H1 (cell line): ENCODE measurements at regions not wholly inside any gene's neighbourhood (a gene's known extent, or its start where the extent isn't known, plus 50 kb on each side); places are given as distances from the start of the nearest gene placed in this dataset.

ENCODE experiments used
- BRCA1 ChIP-seq: IDR thresholded peaks from 2 replicates; pipeline ENCODE4 v1.6.1; 2012; ENCODE audit warnings: low read depth, low read length, improper control_type of control experiment
- CREB1 ChIP-seq: IDR thresholded peaks from 2 replicates; pipeline ENCODE4 v1.6.1; 2012; ENCODE audit warnings: inconsistent platforms
- FOSL1 ChIP-seq: IDR thresholded peaks from 2 replicates; pipeline ENCODE4 v1.6.1; 2011; ENCODE audit warnings: mild to moderate bottlenecking, low read depth, low read length, moderate library complexity; ENCODE audit not compliant: insufficient read depth
- POLR2A ChIP-seq, 2 experiments: IDR thresholded peaks; 1 replicate in 1 of 2; 2 replicates in 1 of 2; pipeline ENCODE4 v1.6.1; 2011; ENCODE audit warnings: low read depth in 2 of 2, low read length in 2 of 2, mild to moderate bottlenecking in 2 of 2; ENCODE audit errors: control extremely low read depth in 1 of 2
- POLR2AphosphoS5 ChIP-seq: IDR thresholded peaks from 2 replicates; pipeline ENCODE4 v1.6.1; 2011; ENCODE audit warnings: low read depth, low read length
- RFX5 ChIP-seq: IDR thresholded peaks from 2 replicates; pipeline ENCODE4 v1.6.1; 2011; ENCODE audit warnings: low read depth, low read length, improper control_type of control experiment, borderline replicate concordance
- SIRT6 ChIP-seq: IDR thresholded peaks from one replicate; pipeline ENCODE4 v1.7.1; 2012; ENCODE audit warnings: low read length, inconsistent platforms
- TF ChIP-seq, protein P1 (sequence below), 3 experiments: IDR thresholded peaks; 1 replicate in 2 of 3; 2 replicates in 1 of 3; pipeline versions ENCODE4 v1.5.1 to v1.6.1; 2011; ENCODE audit warnings: low read length in 3 of 3, mild to moderate bottlenecking in 3 of 3, inconsistent platforms in 2 of 3, low read depth in 1 of 3, moderate library complexity in 1 of 3; ENCODE audit not compliant: insufficient read depth in 1 of 3; ENCODE audit errors: control extremely low read depth in 1 of 3

DNA sequence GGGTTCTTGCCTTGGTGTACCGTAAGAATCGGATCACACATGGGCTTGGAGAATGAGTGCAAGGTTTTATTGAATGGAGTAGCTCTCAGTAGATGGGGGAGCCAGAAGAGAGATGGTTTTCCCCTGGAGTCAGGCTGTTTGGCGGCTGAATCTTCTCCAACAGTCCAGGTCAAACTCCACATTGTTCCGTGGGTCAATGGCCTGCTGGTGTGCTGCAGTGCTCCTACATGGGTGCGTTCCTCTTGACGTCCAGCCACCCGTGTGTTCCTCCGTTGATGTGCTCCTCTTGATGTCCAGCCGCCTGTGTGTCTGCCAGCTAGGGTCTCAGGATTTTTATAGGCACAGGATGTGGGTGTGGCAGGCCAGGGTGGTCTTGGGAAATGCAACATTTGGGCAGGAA, 69.3 kb upstream of the AGBL1 start:
- TF ChIP-seq BRCA1 (no peak), POLR2AphosphoS5 (no peak), CREB1 (no peak), RFX5 (no peak), SIRT6 (no peak), POLR2A (IDR thresholded peaks at IDR 0.05; ENCODE audit: control extremely low read depth in 1 of 2, low read depth in 2 of 2, low read length in 2 of 2) (no peak), FOSL1 (no peak)
- TF ChIP-seq, protein P1, sequence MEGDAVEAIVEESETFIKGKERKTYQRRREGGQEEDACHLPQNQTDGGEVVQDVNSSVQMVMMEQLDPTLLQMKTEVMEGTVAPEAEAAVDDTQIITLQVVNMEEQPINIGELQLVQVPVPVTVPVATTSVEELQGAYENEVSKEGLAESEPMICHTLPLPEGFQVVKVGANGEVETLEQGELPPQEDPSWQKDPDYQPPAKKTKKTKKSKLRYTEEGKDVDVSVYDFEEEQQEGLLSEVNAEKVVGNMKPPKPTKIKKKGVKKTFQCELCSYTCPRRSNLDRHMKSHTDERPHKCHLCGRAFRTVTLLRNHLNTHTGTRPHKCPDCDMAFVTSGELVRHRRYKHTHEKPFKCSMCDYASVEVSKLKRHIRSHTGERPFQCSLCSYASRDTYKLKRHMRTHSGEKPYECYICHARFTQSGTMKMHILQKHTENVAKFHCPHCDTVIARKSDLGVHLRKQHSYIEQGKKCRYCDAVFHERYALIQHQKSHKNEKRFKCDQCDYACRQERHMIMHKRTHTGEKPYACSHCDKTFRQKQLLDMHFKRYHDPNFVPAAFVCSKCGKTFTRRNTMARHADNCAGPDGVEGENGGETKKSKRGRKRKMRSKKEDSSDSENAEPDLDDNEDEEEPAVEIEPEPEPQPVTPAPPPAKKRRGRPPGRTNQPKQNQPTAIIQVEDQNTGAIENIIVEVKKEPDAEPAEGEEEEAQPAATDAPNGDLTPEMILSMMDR (IDR thresholded peaks at IDR 0.05; ENCODE audit: control extremely low read depth in 1 of 3, insufficient read depth in 1 of 3, low read depth in 1 of 3, low read length in 3 of 3): no peak
